ENCODE measurements at regions not wholly inside any gene's neighbourhood (a gene's known extent, or its start where the extent isn't known, plus 50 kb on each side); places are given as distances from the start of the nearest gene placed in this dataset.

DNA sequence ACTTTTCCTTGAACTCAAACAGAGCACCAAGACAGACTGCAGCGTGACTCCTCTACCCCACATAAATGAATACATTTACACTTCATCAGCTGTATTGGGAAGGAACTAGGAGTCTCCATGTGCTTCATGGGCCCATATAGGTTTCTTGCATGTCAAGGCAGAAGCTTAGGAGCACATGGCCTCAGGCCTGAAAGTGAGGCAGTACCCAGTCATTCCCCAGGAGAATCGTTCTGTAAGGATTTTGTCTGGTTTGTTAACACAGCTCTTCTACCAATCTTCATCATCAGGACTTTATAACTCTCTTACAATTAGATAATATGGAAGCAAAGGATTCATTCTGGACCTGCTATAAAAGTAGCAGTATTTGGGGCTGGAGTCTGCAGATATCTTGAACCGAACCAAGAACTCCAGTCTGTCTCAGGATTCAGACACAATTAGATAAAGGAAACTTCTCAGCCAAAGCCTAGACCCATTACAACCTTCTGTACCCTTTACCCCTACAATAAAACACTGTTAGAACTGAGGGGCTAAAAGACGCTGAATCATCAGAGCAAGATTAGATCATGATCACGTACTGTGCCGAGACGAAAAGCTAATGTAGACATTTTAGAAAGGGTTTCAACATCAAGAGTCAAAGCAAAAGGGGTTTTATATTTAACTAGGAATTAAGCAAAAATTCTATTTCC is 385.5 kb upstream of the SLC30A5 start:
- Histone ChIP-seq H4K20me1 (no peaks in the 10 kb centered on the region), H3K36me3 (no peaks in the 10 kb centered on the region), H3K9me3 (replicated peaks in 1 of 11) (peaks cover 0 to 14% (median 4%) of the 10 kb centered on the region in 11 experiments; a peak in 5 of 22 replicates), H3K27me3 (no peaks in the 10 kb centered on the region), H3K4me3 (no peak overlapping the region), H3K27ac (no peak overlapping the region), H3K9ac (no peak overlapping the region), H3K4me1 (peaks cover 25 to 50% (median 46%) of the 10 kb centered on the region in 10 experiments), H3K4me2 (peak overlapping the region in 5 of 11 experiments; percentile 72 to 92 (median 81); a peak in 4 of 22 replicates)
- no peak for TF ChIP-seq Cebpa-rat (IDR thresholded peaks at IDR 0.05)

- H4K20me1 ChIP-seq, result no peaks in the 10 kb centered on the region
- H3K9me3 ChIP-seq (replicated peaks in 1 of 11), result peaks cover 0 to 14% (median 4%) of the 10 kb centered on the region in 11 experiments; a peak in 5 of 22 replicates
- no peaks in the 10 kb centered on the region for H3K27me3 ChIP-seq
- H3K36me3 ChIP-seq, result no peaks in the 10 kb centered on the region
- H3K9ac ChIP-seq, result no peak overlapping the region
- no peak for TF ChIP-seq Cebpa-rat (IDR thresholded peaks at IDR 0.05)
- H3K4me1 ChIP-seq, result peaks cover 25 to 55% (median 51%) of the 10 kb centered on the region in 10 experiments
- H3K4me2 ChIP-seq, result peak overlapping the region in 7 of 11 experiments; percentile 72 to 92 (median 82); a peak in 12 of 22 replicates
- H3K27ac ChIP-seq, result no peak overlapping the region
- no peak overlapping the region for H3K4me3 ChIP-seq
Observed at GRCh38 chr5:68708842-68709170, 385.0 kb upstream of the SLC30A5 start.

DNA sequence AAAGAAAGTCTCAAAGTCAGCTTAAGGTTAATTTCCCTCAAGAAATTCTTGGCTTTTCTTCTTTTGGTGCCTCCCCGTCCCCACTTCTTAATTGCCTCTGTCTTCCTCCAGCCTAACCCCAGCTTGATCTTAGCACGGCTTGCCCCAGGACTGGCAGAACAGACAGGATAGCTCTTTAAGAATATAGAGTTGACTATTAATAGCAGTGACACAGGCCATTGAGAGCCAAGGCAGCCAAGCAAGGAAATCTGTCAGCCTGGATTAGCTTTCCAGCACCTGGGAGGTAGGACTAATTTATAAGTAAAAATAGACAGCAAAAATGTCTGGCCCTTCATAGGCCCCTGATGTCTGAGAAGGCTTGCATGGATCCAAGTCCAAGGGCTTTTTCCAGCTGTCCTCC is 384.6 kb upstream of the SLC30A5 start:
- Histone ChIP-seq H3K4me3 (no peak overlapping the region), H3K27me3 (no peaks in the 10 kb centered on the region), H3K4me1 (peaks cover 25 to 60% (median 53%) of the 10 kb centered on the region in 10 experiments), H3K4me2 (peak overlapping the region in 10 of 11 experiments; percentile 6 to 92 (median 82); a peak in 15 of 22 replicates), H3K9ac (no peak overlapping the region), H3K27ac (no peak overlapping the region), H3K36me3 (no peaks in the 10 kb centered on the region), H3K9me3 (replicated peaks in 1 of 11) (peaks cover 0 to 14% (median 4%) of the 10 kb centered on the region in 11 experiments; a peak in 5 of 22 replicates), H4K20me1 (no peaks in the 10 kb centered on the region)
- TF ChIP-seq Cebpa-rat (IDR thresholded peaks at IDR 0.05), result no peak

- no peak overlapping the region for H3K4me3 ChIP-seq
- H3K27ac ChIP-seq, result peak overlapping the region in 1 of 11 experiments; percentile 73; a peak in 2 of 22 replicates
- H3K9me3 ChIP-seq (replicated peaks in 1 of 11), result peaks cover 0 to 14% (median 4%) of the 10 kb centered on the region in 11 experiments; a peak in 5 of 22 replicates
- peaks cover 25 to 60% (median 53%) of the 10 kb centered on the region in 10 experiments for H3K4me1 ChIP-seq
- no peaks in the 10 kb centered on the region for H3K27me3 ChIP-seq
- no peaks in the 10 kb centered on the region for H3K36me3 ChIP-seq
- H4K20me1 ChIP-seq, result no peaks in the 10 kb centered on the region
- H3K4me2 ChIP-seq, result peak overlapping the region; percentile 68 to 92 (median 81); a peak in 21 of 22 replicates
- no peak overlapping the region for H3K9ac ChIP-seq
- no peak for TF ChIP-seq Cebpa-rat (IDR thresholded peaks at IDR 0.05)
Observed at GRCh38 chr5:68710514-68710913, 383.3 kb upstream of the SLC30A5 start.

- H3K27ac ChIP-seq, result peak overlapping the region in 6 of 11 experiments; percentile 11 to 73 (median 43); a peak in 9 of 22 replicates
Observed at GRCh38 chr5:68711293-68712200, 382.3 kb upstream of the SLC30A5 start.

GRCh38 chr5:68714810-68715209 is 379.0 kb upstream of the SLC30A5 start:
- peaks cover 25 to 47% (median 42%) of the 10 kb centered on the region in 10 experiments for H3K4me1 ChIP-seq
- H3K9ac ChIP-seq, result no peak overlapping the region
- H3K4me2 ChIP-seq, result peak overlapping the region in 1 of 11 experiments; percentile 92; a peak in 2 of 22 replicates
- no peak for TF ChIP-seq Cebpa-rat (IDR thresholded peaks at IDR 0.05)
- no peak overlapping the region for H3K27ac ChIP-seq
- H3K27me3 ChIP-seq, result no peaks in the 10 kb centered on the region
- H3K4me3 ChIP-seq, result no peak overlapping the region
- H4K20me1 ChIP-seq, result no peaks in the 10 kb centered on the region
- H3K36me3 ChIP-seq, result no peaks in the 10 kb centered on the region
- peaks cover 0 to 23% (median 8%) of the 10 kb centered on the region in 11 experiments; a peak in 12 of 22 replicates for H3K9me3 ChIP-seq (replicated peaks in 1 of 11)

More at GRCh38 chr5:68711293-68712200, 382.3 kb upstream of the SLC30A5 start:
- Histone ChIP-seq H3K4me2 (peak overlapping the region; percentile 68 to 92 (median 81)), H3K4me1 (peaks cover 25 to 60% (median 53%) of the 10 kb centered on the region in 10 experiments), H3K9me3 (replicated peaks in 1 of 11) (peaks cover 0 to 21% (median 6%) of the 10 kb centered on the region in 11 experiments; a peak in 7 of 22 replicates), H4K20me1 (no peaks in the 10 kb centered on the region), H3K4me3 (peak overlapping the region in 2 of 10 experiments; percentile 13 to 16; a peak in 2 of 20 replicates), H3K36me3 (no peaks in the 10 kb centered on the region), H3K27me3 (no peaks in the 10 kb centered on the region), H3K9ac (peak overlapping the region in 2 of 11 experiments; percentile 21 to 45; a peak in 3 of 22 replicates)
- no peak; a peak in 1 of 22 replicates for TF ChIP-seq Cebpa-rat (IDR thresholded peaks at IDR 0.05)

- H3K9me3 ChIP-seq (replicated peaks in 1 of 11), result peaks cover 21 to 46% (median 31%) of the 10 kb centered on the region in 11 experiments; a peak in 20 of 22 replicates
- H3K27ac ChIP-seq, result no peak overlapping the region
- TF ChIP-seq Cebpa-rat (IDR thresholded peaks at IDR 0.05), result no peak
- H3K4me3 ChIP-seq, result no peak overlapping the region
- no peaks in the 10 kb centered on the region for H3K36me3 ChIP-seq
- no peak overlapping the region for H3K4me2 ChIP-seq
- H4K20me1 ChIP-seq, result no peaks in the 10 kb centered on the region
- no peak overlapping the region for H3K9ac ChIP-seq
- 0 out of 20 replicates have a peak, but pooled peaks cover 0 to under 1% (median 0%) of the 10 kb centered on the region in 10 experiments for H3K4me1 ChIP-seq
- H3K27me3 ChIP-seq, result no peaks in the 10 kb centered on the region
Observed at GRCh38 chr5:68720884-68721610, 372.8 kb upstream of the SLC30A5 start.

DNA sequence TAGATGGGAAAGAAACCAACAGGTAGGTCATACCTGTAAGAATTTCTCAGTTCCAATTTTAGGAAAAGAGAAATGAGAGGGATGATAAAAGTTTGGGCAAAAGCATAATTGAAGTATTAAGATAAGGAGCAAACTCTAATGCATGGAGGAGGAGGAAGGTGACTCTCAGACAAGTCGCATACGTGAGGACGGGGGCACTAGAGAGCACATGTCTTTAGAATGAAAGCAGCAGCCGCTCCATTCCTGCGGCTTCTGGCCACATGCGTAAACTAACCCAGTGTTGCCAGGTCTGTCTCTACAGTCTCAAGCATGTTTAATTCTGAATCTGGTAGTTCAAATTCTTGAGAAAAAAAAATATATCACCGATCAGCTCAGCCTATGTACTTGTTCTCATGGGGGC is 371.5 kb upstream of the SLC30A5 start:
- TF ChIP-seq Cebpa-rat (IDR thresholded peaks at IDR 0.05), result no peak
- Histone ChIP-seq H3K9ac (no peak overlapping the region), H3K4me2 (no peak overlapping the region), H3K36me3 (no peaks in the 10 kb centered on the region), H4K20me1 (no peaks in the 10 kb centered on the region), H3K27me3 (no peaks in the 10 kb centered on the region), H3K4me3 (no peak overlapping the region), H3K27ac (no peak overlapping the region), H3K9me3 (replicated peaks in 1 of 11) (peaks cover 21 to 40% (median 29%) of the 10 kb centered on the region in 11 experiments; a peak in 20 of 22 replicates), H3K4me1 (peaks cover 0 to 5% (median 0%) of the 10 kb centered on the region in 10 experiments; a peak in 1 of 20 replicates)

Data from BLaER1 treated with 17β-estradiol and CSF1 and Interleukin-3, amounts not matched to agents 10 nM and 100 nM (cell line).